ENCODE measurements at regions not wholly inside any gene's neighbourhood (a gene's known extent, or its start where the extent isn't known, plus 50 kb on each side); places are given as distances from the start of the nearest gene placed in this dataset.

- TF ChIP-seq GATA2 (IDR thresholded peaks at IDR 0.05; ENCODE audit: low read depth, low read length): no peak
- TF ChIP-seq GATA3 (IDR thresholded peaks at IDR 0.05; ENCODE audit: low read depth, low read length): no peak
Observed at GRCh38 chr7:36044101-36044892, 108.8 kb upstream of the EEPD1 start.
